Endothelial cell of umbilical vein (primary cell): ENCODE measurements at regions not wholly inside any gene's neighbourhood (a gene's known extent, or its start where the extent isn't known, plus 50 kb on each side); places are given as distances from the start of the nearest gene placed in this dataset.

ENCODE experiments used
- BruUV-seq: library from RNA; stranded (reverse); fragments of 400-500 nt; replicated peaks from 2 replicates; lab custom pipeline; 2021; lab: Mats Ljungman, UMichigan
- CTCF ChIA-PET: fragments of 300-600, 350-600 bp; sonication (Branson Sonifier 250); formaldehyde crosslinking; loops from one replicate; lab custom pipeline; 2021; ENCODE audit warnings: antibody characterized with exemption, inconsistent platforms; lab: Charles Lee
- POLR2A ChIA-PET: fragments of 300-600, 350-600 bp; sonication (Branson Sonifier 250); formaldehyde crosslinking; loops from one replicate; lab custom pipeline; 2021; ENCODE audit warnings: antibody characterized with exemption, inconsistent platforms; lab: Charles Lee
- DNase-seq: peaks from one replicate; pipeline ENCODE4 v3.0.0-alpha.2; 2011; ENCODE audit warnings: low read depth, low spot score
- FAIRE-seq: peaks from 2 replicates; lab custom pipeline; 2011; peaks lifted over from hg19 to GRCh38; lab: Jason Lieb, UNC
- H2AFZ ChIP-seq: 2 replicates; pipeline ENCODE4 v1.6.0; 2012; ENCODE audit warnings: low read depth, low read length, control low read depth, inconsistent platforms
- H3K27ac ChIP-seq: 2 replicates; pipeline ENCODE4 v1.5.1; 2011; ENCODE audit warnings: low read depth, mild to moderate bottlenecking, control low read depth, low read length, moderate library complexity; ENCODE audit not compliant: insufficient read depth
- H3K27me3 ChIP-seq, 2 experiments: 2 replicates each; pipeline versions ENCODE4 v1.6.0 to v1.6.1; 2011; ENCODE audit warnings: low read length in 2 of 2, mixed read lengths in 1 of 2; ENCODE audit not compliant: control insufficient read depth in 2 of 2, insufficient read depth in 2 of 2
- H3K36me3 ChIP-seq, 2 experiments: 2 replicates in 1 of 2; 3 replicates in 1 of 2; pipeline ENCODE4 v1.5.1; 2011; ENCODE audit warnings: low read length in 2 of 2, mild to moderate bottlenecking in 1 of 2, moderate library complexity in 1 of 2; ENCODE audit not compliant: control insufficient read depth in 2 of 2, insufficient read depth in 2 of 2; ENCODE audit errors: extremely low read depth in 1 of 2
- H3K4me1 ChIP-seq: 3 replicates; pipeline ENCODE4 v1.5.1; 2011; ENCODE audit warnings: mild to moderate bottlenecking, low read length; ENCODE audit not compliant: control insufficient read depth, insufficient read depth; ENCODE audit errors: extremely low read depth
- H3K4me2 ChIP-seq: 2 replicates; pipeline ENCODE4 v1.6.1; 2011; ENCODE audit warnings: low read length, control low read depth, mixed read lengths; ENCODE audit not compliant: insufficient read depth
- H3K4me3 ChIP-seq, 3 experiments: fragments of 200-600 bp in 1 of 3; sonication (generic), shearing (Covaris generic) in 1 of 3; replicated peaks in 1 of 3; 2 replicates each; pipeline ENCODE4 v1.5.1; 2011 to 2016; ENCODE audit warnings: control low read depth in 3 of 3, low read length in 3 of 3, mild to moderate bottlenecking in 2 of 3, inconsistent platforms in 1 of 3, low read depth in 1 of 3, moderate library complexity in 1 of 3; ENCODE audit not compliant: insufficient read depth in 1 of 3
- H3K79me2 ChIP-seq: 2 replicates; pipeline ENCODE4 v1.6.0; 2012; ENCODE audit warnings: low read length, inconsistent platforms; ENCODE audit not compliant: control insufficient read depth, insufficient read depth
- H3K9ac ChIP-seq: replicated peaks from 2 replicates; pipeline ENCODE3; 2011; ENCODE audit warnings: low read length, control low read depth; ENCODE audit not compliant: insufficient read depth; ENCODE audit errors: extremely low read depth
- H3K9me1 ChIP-seq: replicated peaks from 3 replicates; pipeline ENCODE4 v1.6.0; 2011; ENCODE audit warnings: mild to moderate bottlenecking, low read length; ENCODE audit not compliant: control insufficient read depth, insufficient read depth; ENCODE audit errors: extremely low read depth
- H3K9me3 ChIP-seq: replicated peaks from 2 replicates; pipeline ENCODE4 v1.5.1; 2012; ENCODE audit warnings: low read length, inconsistent platforms; ENCODE audit not compliant: control insufficient read depth, insufficient read depth
- H4K20me1 ChIP-seq: replicated peaks from 2 replicates; pipeline ENCODE3; 2011; ENCODE audit warnings: mild to moderate bottlenecking, low read length; ENCODE audit not compliant: control insufficient read depth, insufficient read depth; ENCODE audit errors: extremely low read depth
- CTCF ChIP-seq, 2 donors: IDR thresholded peaks; 1 replicate in 1 of 2; 2 replicates in 1 of 2; pipeline ENCODE4 v1.5.1; 2011; ENCODE audit warnings: low read length in 2 of 2, mild to moderate bottlenecking in 2 of 2, moderate library complexity in 2 of 2, control low read depth in 1 of 2, inconsistent platforms in 1 of 2, low read depth in 1 of 2; ENCODE audit not compliant: insufficient read depth in 1 of 2; ENCODE audit errors: extremely low read depth in 1 of 2
- EZH2 ChIP-seq: IDR thresholded peaks from 2 replicates; pipeline ENCODE4 v1.6.1; 2012; ENCODE audit warnings: borderline replicate concordance, low read depth, mild to moderate bottlenecking, moderate library complexity, low read length, inconsistent platforms; ENCODE audit not compliant: severe bottlenecking
- FOS ChIP-seq: IDR thresholded peaks from 2 replicates; pipeline ENCODE4 v1.6.1; 2011; ENCODE audit warnings: mild to moderate bottlenecking, low read length, moderate library complexity, borderline replicate concordance; ENCODE audit not compliant: insufficient read depth
- GATA2 ChIP-seq: IDR thresholded peaks from 2 replicates; pipeline ENCODE4 v1.7.0; 2011; ENCODE audit warnings: low read depth, mild to moderate bottlenecking, moderate library complexity, mixed read lengths, low read length; ENCODE audit not compliant: insufficient read length, insufficient read depth
- JUN ChIP-seq: IDR thresholded peaks from 2 replicates; pipeline ENCODE4 v1.6.1; 2011; ENCODE audit warnings: borderline replicate concordance, low read depth; ENCODE audit not compliant: insufficient read length, insufficient read depth
- MAX ChIP-seq: IDR thresholded peaks from 2 replicates; pipeline ENCODE4 v1.6.1; 2011; ENCODE audit not compliant: insufficient read depth, insufficient read length
- MYC ChIP-seq: IDR thresholded peaks from one replicate; pipeline ENCODE4 v1.6.1; 2011; ENCODE audit warnings: mild to moderate bottlenecking, low read depth, low read length
- POLR2A ChIP-seq: IDR thresholded peaks from 2 replicates; pipeline ENCODE4 v1.6.1; 2012; ENCODE audit warnings: low read depth, mild to moderate bottlenecking, control low read depth, low read length
- POLR2AphosphoS5 ChIP-seq: IDR thresholded peaks from 2 replicates; pipeline ENCODE4 v1.6.1; 2012; ENCODE audit warnings: low read depth, mild to moderate bottlenecking, control low read depth, low read length, moderate library complexity; ENCODE audit not compliant: insufficient read depth
- dilution Hi-C: fragments of 300-500 bp; cut with MboI; formaldehyde crosslinking; loops from one replicate; pipeline ENCODE4 v1.15.0; 2019; ENCODE audit warnings: low sequenced_read_pairs; ENCODE audit not compliant: extremely low pct_ligation_motif_present
- intact Hi-C: fragments of 100-400 bp; cut with micrococcal nuclease; formaldehyde crosslinking; loops from one replicate; pipeline ENCODE4 v1.10.0; 2022

- ChIA-PET CTCF (no interaction called here), POLR2A (no interaction called here)
- Histone ChIP-seq H3K4me1 (no peaks in the 10 kb centered on the region), H3K79me2 (no peaks in the 10 kb centered on the region), H3K27me3 (no peaks in the 10 kb centered on the region), H3K4me2 (no peak overlapping the region), H3K9ac (no peak overlapping the region), H3K27ac (no peak overlapping the region), H4K20me1 (no peaks in the 10 kb centered on the region), H2AFZ (peak overlapping the region; percentile 36), H3K9me1 (no peaks in the 10 kb centered on the region), H3K4me3 (no peak overlapping the region), H3K36me3 (no peaks in the 10 kb centered on the region), H3K9me3 (no peaks in the 10 kb centered on the region)
- intact Hi-C loops, result no loop called here
- TF ChIP-seq MAX, result no peak
- TF ChIP-seq POLR2AphosphoS5, result no peak
- no peak for TF ChIP-seq JUN
- TF ChIP-seq EZH2, result no peak
- no peak for TF ChIP-seq GATA2
- no peak for TF ChIP-seq FOS
- TF ChIP-seq MYC, result no peak
- no peak for TF ChIP-seq POLR2A
- TF ChIP-seq CTCF (IDR thresholded peaks at IDR 0.05; ENCODE audit: extremely low read depth in 1 of 2, insufficient read depth in 1 of 2, low read depth in 1 of 2, low read length in 2 of 2), result no peak
- dilution Hi-C loops, result no loop called here
- no TSS peak for BruUV-seq
- peak; percentile 47 for DNase-seq
- FAIRE-seq, result no peak
These were observed 161.0 kb upstream of the POT1 start for GRCh38 chr7:125090596-125090995.
